WTC11 (cell line): ENCODE measurements at regions not wholly inside any gene's neighbourhood (a gene's known extent, or its start where the extent isn't known, plus 50 kb on each side); places are given as distances from the start of the nearest gene placed in this dataset.

Experiments
- ATAC-seq: fragments of 200-7000 bp; cut with Tn5 transposase; 2 replicates; pipeline ENCODE4 v1.10.0; 2021; ENCODE audit warnings: mild to moderate bottlenecking, moderate library complexity
- CTCF ChIA-PET: fragments of 300-600 bp; sonication (Branson Sonifier 250); formaldehyde crosslinking; loops from one replicate; lab custom pipeline; 2021; ENCODE audit warnings: antibody characterized with exemption; lab: Charles Lee
- POLR2A ChIA-PET: fragments of 350-600 bp; sonication (Branson Sonifier 250); formaldehyde crosslinking; loops from one replicate; lab custom pipeline; 2021; ENCODE audit warnings: antibody characterized with exemption; lab: Charles Lee
- DNase-seq: peaks from one replicate; pipeline ENCODE4 v3.0.0; 2021; ENCODE audit warnings: low spot score
- H3K27ac Mint-ChIP-seq: 2 replicates; pipeline ENCODE4 v1.8.0; 2021; ENCODE audit warnings: mixed read lengths
- H3K27me3 Mint-ChIP-seq: 2 replicates; pipeline ENCODE4 v1.8.0; 2021; ENCODE audit warnings: low read depth, mild to moderate bottlenecking, moderate library complexity, mixed read lengths
- H3K36me3 Mint-ChIP-seq: 2 replicates; pipeline ENCODE4 v1.8.0; 2021; ENCODE audit warnings: mixed read lengths
- H3K4me1 Mint-ChIP-seq: 2 replicates; pipeline ENCODE4 v1.8.0; 2022; ENCODE audit warnings: mixed read lengths
- H3K4me3 Mint-ChIP-seq: 2 replicates; pipeline ENCODE4 v1.8.0; 2021; ENCODE audit warnings: mild to moderate bottlenecking, moderate library complexity, mixed read lengths
- H3K9me3 Mint-ChIP-seq: 2 replicates; pipeline ENCODE4 v1.8.0; 2021; ENCODE audit warnings: mixed read lengths
- ESRRA ChIP-seq: sonication (generic); formaldehyde crosslinking; IDR thresholded peaks from 2 replicates; pipeline ENCODE4 v1.8.1; 2022; ENCODE audit warnings: mild to moderate bottlenecking, missing genetic modification reagents, borderline replicate concordance
- GABPB1 ChIP-seq: sonication (generic); formaldehyde crosslinking; IDR thresholded peaks from 2 replicates; pipeline ENCODE4 v1.8.1; 2023; ENCODE audit warnings: mild to moderate bottlenecking, missing genetic modification reagents
- GTF2I ChIP-seq: fragments of 250-450 bp; sonication (Bioruptor Pico); conservative IDR thresholded peaks from 2 replicates; pipeline ENCODE4 v1.4.0; 2021; ENCODE audit warnings: mild to moderate bottlenecking
- MXD4 ChIP-seq: fragments of 250-450 bp; sonication (Bioruptor Pico); IDR thresholded peaks from 2 replicates; pipeline ENCODE4 v1.8.0; 2021; ENCODE audit warnings: mild to moderate bottlenecking, moderate library complexity, borderline replicate concordance
- SOX15 ChIP-seq: fragments of 250-450 bp; sonication (Bioruptor Pico); IDR thresholded peaks from 2 replicates; pipeline ENCODE4 v1.9.0; 2021; ENCODE audit warnings: mild to moderate bottlenecking
- TCF7 ChIP-seq: sonication (generic); formaldehyde crosslinking; IDR thresholded peaks from 2 replicates; pipeline ENCODE4 v1.8.0; 2022; ENCODE audit warnings: mild to moderate bottlenecking, low read depth, missing genetic modification reagents, moderate library complexity
- TEAD4 ChIP-seq: sonication (generic); formaldehyde crosslinking; IDR thresholded peaks from 2 replicates; pipeline ENCODE4 v1.8.0; 2022; ENCODE audit warnings: mild to moderate bottlenecking, missing genetic modification reagents
- TP53 ChIP-seq: sonication (generic); formaldehyde crosslinking; IDR thresholded peaks from 2 replicates; pipeline ENCODE4 v1.8.1; 2023; ENCODE audit warnings: mild to moderate bottlenecking, missing genetic modification reagents
- ZNF121 ChIP-seq: sonication (generic); formaldehyde crosslinking; IDR thresholded peaks from 2 replicates; pipeline ENCODE4 v1.8.0; 2023; ENCODE audit warnings: missing genetic modification reagents
- ZNF263 ChIP-seq: sonication (generic); formaldehyde crosslinking; IDR thresholded peaks from 2 replicates; pipeline ENCODE4 v1.8.1; 2022; ENCODE audit warnings: low read depth, mild to moderate bottlenecking, moderate library complexity, missing genetic modification reagents
- ZNF317 ChIP-seq: sonication (generic); formaldehyde crosslinking; IDR thresholded peaks from 2 replicates; pipeline ENCODE4 v1.8.1; 2023; ENCODE audit warnings: low read depth, mild to moderate bottlenecking, moderate library complexity, missing genetic modification reagents, borderline replicate concordance
- ZNF423 ChIP-seq: fragments of 250-450 bp; sonication (Bioruptor Pico); IDR thresholded peaks from 2 replicates; pipeline ENCODE4 v2.1.2; 2022; ENCODE audit warnings: mild to moderate bottlenecking, moderate library complexity
- ZNF671 ChIP-seq: fragments of 250-450 bp; sonication (Bioruptor Pico); IDR thresholded peaks from 2 replicates; pipeline ENCODE4 v1.8.0; 2021; ENCODE audit warnings: mild to moderate bottlenecking
- TF ChIP-seq, protein P1 (sequence below): sonication (generic); formaldehyde crosslinking; IDR thresholded peaks from 2 replicates; pipeline ENCODE4 v1.8.0; 2023; ENCODE audit warnings: missing genetic modification reagents, mild to moderate bottlenecking, borderline replicate concordance
- TF ChIP-seq, protein P2 (sequence below): sonication (generic); formaldehyde crosslinking; conservative IDR thresholded peaks from 2 replicates; pipeline ENCODE4 v1.8.1; 2022; ENCODE audit warnings: mild to moderate bottlenecking, missing genetic modification reagents
- TF ChIP-seq, protein P3 (sequence below): sonication (generic); formaldehyde crosslinking; IDR thresholded peaks from 2 replicates; pipeline ENCODE4 v1.8.1; 2022; ENCODE audit warnings: mild to moderate bottlenecking, missing genetic modification reagents, moderate library complexity, borderline replicate concordance
- TF ChIP-seq, protein P4 (sequence below): sonication (generic); formaldehyde crosslinking; IDR thresholded peaks from 2 replicates; pipeline ENCODE4 v1.8.1; 2022; ENCODE audit warnings: low read depth, mild to moderate bottlenecking, moderate library complexity, missing genetic modification reagents, borderline replicate concordance
- TF ChIP-seq, protein P5 (sequence below): fragments of 250-450 bp; sonication (Bioruptor Pico); IDR thresholded peaks from 2 replicates; pipeline ENCODE4 v1.9.0; 2021; ENCODE audit warnings: mild to moderate bottlenecking
- TF ChIP-seq, protein P6 (sequence below): sonication (generic); formaldehyde crosslinking; IDR thresholded peaks from 2 replicates; pipeline ENCODE4 v1.8.1; 2022; ENCODE audit warnings: low read depth, missing genetic modification reagents, borderline replicate concordance
- TF ChIP-seq, protein P7 (sequence below): sonication (generic); formaldehyde crosslinking; conservative IDR thresholded peaks from 2 replicates; pipeline ENCODE4 v1.8.1; 2023; ENCODE audit warnings: mild to moderate bottlenecking, low read depth, missing genetic modification reagents, moderate library complexity
- TF ChIP-seq, protein P8 (sequence below): fragments of 250-450 bp; sonication (Bioruptor Pico); IDR thresholded peaks from 2 replicates; pipeline ENCODE4 v1.8.0; 2021; ENCODE audit warnings: mild to moderate bottlenecking

DNA sequence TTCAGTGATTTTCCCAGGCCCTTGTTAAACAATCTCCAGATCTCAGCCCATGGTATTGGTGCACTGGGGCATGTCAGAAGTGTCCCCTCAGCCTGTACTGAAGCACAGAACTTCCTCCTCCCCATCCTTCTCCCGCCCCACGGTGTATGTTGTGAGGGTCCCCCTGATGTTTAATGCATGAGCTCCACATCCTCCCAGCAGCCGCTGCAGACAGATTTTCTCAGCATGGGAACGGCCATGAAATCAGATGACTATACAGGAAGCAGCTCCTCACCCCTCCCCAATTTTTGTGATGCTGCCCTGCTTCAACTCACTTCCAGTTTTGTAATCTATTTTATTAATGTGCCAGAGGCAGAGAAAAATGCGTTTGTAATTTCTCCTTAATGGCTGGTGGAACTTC lies 406.0 kb downstream of the MIAT start (continued):
- TF ChIP-seq, protein P1, sequence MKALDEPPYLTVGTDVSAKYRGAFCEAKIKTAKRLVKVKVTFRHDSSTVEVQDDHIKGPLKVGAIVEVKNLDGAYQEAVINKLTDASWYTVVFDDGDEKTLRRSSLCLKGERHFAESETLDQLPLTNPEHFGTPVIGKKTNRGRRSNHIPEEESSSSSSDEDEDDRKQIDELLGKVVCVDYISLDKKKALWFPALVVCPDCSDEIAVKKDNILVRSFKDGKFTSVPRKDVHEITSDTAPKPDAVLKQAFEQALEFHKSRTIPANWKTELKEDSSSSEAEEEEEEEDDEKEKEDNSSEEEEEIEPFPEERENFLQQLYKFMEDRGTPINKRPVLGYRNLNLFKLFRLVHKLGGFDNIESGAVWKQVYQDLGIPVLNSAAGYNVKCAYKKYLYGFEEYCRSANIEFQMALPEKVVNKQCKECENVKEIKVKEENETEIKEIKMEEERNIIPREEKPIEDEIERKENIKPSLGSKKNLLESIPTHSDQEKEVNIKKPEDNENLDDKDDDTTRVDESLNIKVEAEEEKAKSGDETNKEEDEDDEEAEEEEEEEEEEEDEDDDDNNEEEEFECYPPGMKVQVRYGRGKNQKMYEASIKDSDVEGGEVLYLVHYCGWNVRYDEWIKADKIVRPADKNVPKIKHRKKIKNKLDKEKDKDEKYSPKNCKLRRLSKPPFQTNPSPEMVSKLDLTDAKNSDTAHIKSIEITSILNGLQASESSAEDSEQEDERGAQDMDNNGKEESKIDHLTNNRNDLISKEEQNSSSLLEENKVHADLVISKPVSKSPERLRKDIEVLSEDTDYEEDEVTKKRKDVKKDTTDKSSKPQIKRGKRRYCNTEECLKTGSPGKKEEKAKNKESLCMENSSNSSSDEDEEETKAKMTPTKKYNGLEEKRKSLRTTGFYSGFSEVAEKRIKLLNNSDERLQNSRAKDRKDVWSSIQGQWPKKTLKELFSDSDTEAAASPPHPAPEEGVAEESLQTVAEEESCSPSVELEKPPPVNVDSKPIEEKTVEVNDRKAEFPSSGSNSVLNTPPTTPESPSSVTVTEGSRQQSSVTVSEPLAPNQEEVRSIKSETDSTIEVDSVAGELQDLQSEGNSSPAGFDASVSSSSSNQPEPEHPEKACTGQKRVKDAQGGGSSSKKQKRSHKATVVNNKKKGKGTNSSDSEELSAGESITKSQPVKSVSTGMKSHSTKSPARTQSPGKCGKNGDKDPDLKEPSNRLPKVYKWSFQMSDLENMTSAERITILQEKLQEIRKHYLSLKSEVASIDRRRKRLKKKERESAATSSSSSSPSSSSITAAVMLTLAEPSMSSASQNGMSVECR: no peak
- TF ChIP-seq ZNF671 (CRISPR knock-in tag) (no peak), TEAD4 (CRISPR knock-in tag) (no peak), SOX15 (CRISPR knock-in tag) (no peak), ZNF317 (CRISPR knock-in tag) (no peak), ZNF263 (no peak), TCF7 (CRISPR knock-in tag) (no peak)
- TF ChIP-seq, protein P2, sequence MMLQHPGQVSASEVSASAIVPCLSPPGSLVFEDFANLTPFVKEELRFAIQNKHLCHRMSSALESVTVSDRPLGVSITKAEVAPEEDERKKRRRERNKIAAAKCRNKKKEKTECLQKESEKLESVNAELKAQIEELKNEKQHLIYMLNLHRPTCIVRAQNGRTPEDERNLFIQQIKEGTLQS (CRISPR knock-in tag): no peak
- TF ChIP-seq, protein P3, sequence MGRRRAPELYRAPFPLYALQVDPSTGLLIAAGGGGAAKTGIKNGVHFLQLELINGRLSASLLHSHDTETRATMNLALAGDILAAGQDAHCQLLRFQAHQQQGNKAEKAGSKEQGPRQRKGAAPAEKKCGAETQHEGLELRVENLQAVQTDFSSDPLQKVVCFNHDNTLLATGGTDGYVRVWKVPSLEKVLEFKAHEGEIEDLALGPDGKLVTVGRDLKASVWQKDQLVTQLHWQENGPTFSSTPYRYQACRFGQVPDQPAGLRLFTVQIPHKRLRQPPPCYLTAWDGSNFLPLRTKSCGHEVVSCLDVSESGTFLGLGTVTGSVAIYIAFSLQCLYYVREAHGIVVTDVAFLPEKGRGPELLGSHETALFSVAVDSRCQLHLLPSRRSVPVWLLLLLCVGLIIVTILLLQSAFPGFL (CRISPR knock-in tag): no peak
- TF ChIP-seq, protein P4, sequence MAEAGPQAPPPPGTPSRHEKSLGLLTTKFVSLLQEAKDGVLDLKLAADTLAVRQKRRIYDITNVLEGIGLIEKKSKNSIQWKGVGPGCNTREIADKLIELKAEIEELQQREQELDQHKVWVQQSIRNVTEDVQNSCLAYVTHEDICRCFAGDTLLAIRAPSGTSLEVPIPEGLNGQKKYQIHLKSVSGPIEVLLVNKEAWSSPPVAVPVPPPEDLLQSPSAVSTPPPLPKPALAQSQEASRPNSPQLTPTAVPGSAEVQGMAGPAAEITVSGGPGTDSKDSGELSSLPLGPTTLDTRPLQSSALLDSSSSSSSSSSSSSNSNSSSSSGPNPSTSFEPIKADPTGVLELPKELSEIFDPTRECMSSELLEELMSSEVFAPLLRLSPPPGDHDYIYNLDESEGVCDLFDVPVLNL: no peak
- TF ChIP-seq, protein P5, sequence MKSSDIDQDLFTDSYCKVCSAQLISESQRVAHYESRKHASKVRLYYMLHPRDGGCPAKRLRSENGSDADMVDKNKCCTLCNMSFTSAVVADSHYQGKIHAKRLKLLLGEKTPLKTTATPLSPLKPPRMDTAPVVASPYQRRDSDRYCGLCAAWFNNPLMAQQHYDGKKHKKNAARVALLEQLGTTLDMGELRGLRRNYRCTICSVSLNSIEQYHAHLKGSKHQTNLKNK: no peak

DNA sequence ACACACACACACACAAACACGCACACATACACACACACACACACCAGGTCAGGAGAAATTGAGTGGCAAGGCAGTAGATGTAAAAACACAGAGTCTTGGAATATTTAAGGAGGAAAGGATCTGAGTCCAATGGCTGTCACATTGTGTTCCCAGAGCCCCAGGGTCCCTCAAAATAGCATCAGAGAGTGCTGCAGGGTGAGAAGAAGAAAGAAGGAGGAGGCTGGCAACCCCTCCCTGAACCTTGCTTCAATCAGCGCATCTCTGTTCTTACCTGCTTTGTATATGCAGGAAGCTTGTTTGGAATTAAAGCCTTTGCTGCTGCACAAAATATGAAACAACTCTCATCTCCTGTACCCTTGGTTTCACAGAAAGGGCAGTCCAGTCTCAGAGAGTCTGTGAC lies 406.5 kb downstream of the MIAT start:
- no peak for DNase-seq
- H3K36me3 Mint-ChIP-seq: no peaks in the 10 kb centered on the region
- H3K27ac Mint-ChIP-seq: no peak overlapping the region
- no peaks in the 10 kb centered on the region for H3K9me3 Mint-ChIP-seq
- ATAC-seq: no peak
- H3K27me3 Mint-ChIP-seq: no peaks in the 10 kb centered on the region; the same call in 1 of the 2 replicates
- POLR2A ChIA-PET: no interaction called here
- H3K4me3 Mint-ChIP-seq: no peak overlapping the region
- peaks cover 36% of the 10 kb centered on the region for H3K4me1 Mint-ChIP-seq
- CTCF ChIA-PET: no interaction called here
- TF ChIP-seq, protein P4: no peak
- TF ChIP-seq, protein P5: no peak
- TF ChIP-seq SOX15 (CRISPR knock-in tag) (no peak), MXD4 (CRISPR knock-in tag) (no peak), ESRRA (CRISPR knock-in tag) (no peak), GTF2I (CRISPR knock-in tag) (no peak), ZNF423 (CRISPR knock-in tag) (no peak), GABPB1 (CRISPR knock-in tag) (no peak), ZNF121 (CRISPR knock-in tag) (no peak), TP53 (no peak)
- TF ChIP-seq, protein P6, sequence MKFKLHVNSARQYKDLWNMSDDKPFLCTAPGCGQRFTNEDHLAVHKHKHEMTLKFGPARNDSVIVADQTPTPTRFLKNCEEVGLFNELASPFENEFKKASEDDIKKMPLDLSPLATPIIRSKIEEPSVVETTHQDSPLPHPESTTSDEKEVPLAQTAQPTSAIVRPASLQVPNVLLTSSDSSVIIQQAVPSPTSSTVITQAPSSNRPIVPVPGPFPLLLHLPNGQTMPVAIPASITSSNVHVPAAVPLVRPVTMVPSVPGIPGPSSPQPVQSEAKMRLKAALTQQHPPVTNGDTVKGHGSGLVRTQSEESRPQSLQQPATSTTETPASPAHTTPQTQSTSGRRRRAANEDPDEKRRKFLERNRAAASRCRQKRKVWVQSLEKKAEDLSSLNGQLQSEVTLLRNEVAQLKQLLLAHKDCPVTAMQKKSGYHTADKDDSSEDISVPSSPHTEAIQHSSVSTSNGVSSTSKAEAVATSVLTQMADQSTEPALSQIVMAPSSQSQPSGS (CRISPR knock-in tag): no peak
- TF ChIP-seq, protein P7, sequence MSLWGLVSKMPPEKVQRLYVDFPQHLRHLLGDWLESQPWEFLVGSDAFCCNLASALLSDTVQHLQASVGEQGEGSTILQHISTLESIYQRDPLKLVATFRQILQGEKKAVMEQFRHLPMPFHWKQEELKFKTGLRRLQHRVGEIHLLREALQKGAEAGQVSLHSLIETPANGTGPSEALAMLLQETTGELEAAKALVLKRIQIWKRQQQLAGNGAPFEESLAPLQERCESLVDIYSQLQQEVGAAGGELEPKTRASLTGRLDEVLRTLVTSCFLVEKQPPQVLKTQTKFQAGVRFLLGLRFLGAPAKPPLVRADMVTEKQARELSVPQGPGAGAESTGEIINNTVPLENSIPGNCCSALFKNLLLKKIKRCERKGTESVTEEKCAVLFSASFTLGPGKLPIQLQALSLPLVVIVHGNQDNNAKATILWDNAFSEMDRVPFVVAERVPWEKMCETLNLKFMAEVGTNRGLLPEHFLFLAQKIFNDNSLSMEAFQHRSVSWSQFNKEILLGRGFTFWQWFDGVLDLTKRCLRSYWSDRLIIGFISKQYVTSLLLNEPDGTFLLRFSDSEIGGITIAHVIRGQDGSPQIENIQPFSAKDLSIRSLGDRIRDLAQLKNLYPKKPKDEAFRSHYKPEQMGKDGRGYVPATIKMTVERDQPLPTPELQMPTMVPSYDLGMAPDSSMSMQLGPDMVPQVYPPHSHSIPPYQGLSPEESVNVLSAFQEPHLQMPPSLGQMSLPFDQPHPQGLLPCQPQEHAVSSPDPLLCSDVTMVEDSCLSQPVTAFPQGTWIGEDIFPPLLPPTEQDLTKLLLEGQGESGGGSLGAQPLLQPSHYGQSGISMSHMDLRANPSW (CRISPR knock-in tag): no peak
- TF ChIP-seq, protein P8, sequence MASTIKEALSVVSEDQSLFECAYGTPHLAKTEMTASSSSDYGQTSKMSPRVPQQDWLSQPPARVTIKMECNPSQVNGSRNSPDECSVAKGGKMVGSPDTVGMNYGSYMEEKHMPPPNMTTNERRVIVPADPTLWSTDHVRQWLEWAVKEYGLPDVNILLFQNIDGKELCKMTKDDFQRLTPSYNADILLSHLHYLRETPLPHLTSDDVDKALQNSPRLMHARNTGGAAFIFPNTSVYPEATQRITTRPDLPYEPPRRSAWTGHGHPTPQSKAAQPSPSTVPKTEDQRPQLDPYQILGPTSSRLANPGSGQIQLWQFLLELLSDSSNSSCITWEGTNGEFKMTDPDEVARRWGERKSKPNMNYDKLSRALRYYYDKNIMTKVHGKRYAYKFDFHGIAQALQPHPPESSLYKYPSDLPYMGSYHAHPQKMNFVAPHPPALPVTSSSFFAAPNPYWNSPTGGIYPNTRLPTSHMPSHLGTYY (CRISPR knock-in tag): no peak
